IMR-90 (cell line): ENCODE measurements at regions not wholly inside any gene's neighbourhood (a gene's known extent, or its start where the extent isn't known, plus 50 kb on each side); places are given as distances from the start of the nearest gene placed in this dataset.

ENCODE experiments used
- ATAC-seq: fragments of 200-7000 bp; cut with Tn5 transposase; 2 replicates; pipeline ENCODE4 v1.9.1; 2020; ENCODE audit warnings: low read depth, mild to moderate bottlenecking, moderate library complexity
- BruUV-seq: library from RNA; stranded (reverse); fragments of 400-500 nt; replicated peaks from 2 replicates; lab custom pipeline; 2021; lab: Mats Ljungman, UMichigan
- CTCF ChIA-PET: fragments of 300-600 bp; formaldehyde crosslinking; extraction: SDS; loops from one replicate; lab custom pipeline; 2021; ENCODE audit warnings: antibody characterized with exemption; lab: Yijun Ruan, JAX
- POLR2A ChIA-PET: fragments of 300-600 bp; sonication (Branson Sonifier 250); formaldehyde crosslinking; loops from one replicate; lab custom pipeline; 2022; ENCODE audit warnings: antibody characterized with exemption; ENCODE audit not compliant: unreplicated experiment; lab: Charles Lee
- DNase-seq: peaks from one replicate; pipeline ENCODE4 v3.0.0; 2013
- H2AFZ ChIP-seq: replicated peaks from 2 replicates; pipeline ENCODE3; 2013; ENCODE audit warnings: low read length, mild to moderate bottlenecking; ENCODE audit not compliant: poor library complexity
- H2AK5ac ChIP-seq: 2 replicates; pipeline ENCODE4 v1.6.1; 2013; ENCODE audit warnings: low read depth, low read length, inconsistent platforms
- H2AK9ac ChIP-seq: replicated peaks from 2 replicates; pipeline ENCODE3; 2013; ENCODE audit warnings: mild to moderate bottlenecking, low read depth, low read length, moderate library complexity; ENCODE audit not compliant: poor library complexity
- H2BK120ac ChIP-seq: 2 replicates; pipeline ENCODE4 v1.6.1; 2013; ENCODE audit warnings: low read depth, low read length, inconsistent platforms
- H2BK15ac ChIP-seq: 3 replicates; pipeline ENCODE4 v1.6.1; 2013; ENCODE audit warnings: low read depth, low read length, inconsistent platforms
- H2BK20ac ChIP-seq: 2 replicates; pipeline ENCODE4 v1.6.1; 2013; ENCODE audit warnings: low read depth, mild to moderate bottlenecking, inconsistent platforms, low read length, moderate library complexity
- H2BK5ac ChIP-seq: 2 replicates; pipeline ENCODE4 v1.6.1; 2013; ENCODE audit warnings: mild to moderate bottlenecking, low read depth, low read length, inconsistent platforms; ENCODE audit not compliant: poor library complexity, severe bottlenecking
- H3K14ac ChIP-seq: replicated peaks from 2 replicates; pipeline ENCODE4 v1.6.1; 2013; ENCODE audit warnings: low read depth, low read length, inconsistent platforms
- H3K18ac ChIP-seq: 2 replicates; pipeline ENCODE4 v1.6.1; 2013; ENCODE audit warnings: low read depth, low read length, control low read depth
- H3K23ac ChIP-seq: 2 replicates; pipeline ENCODE4 v1.6.1; 2013; ENCODE audit warnings: low read depth, low read length, inconsistent platforms
- H3K27ac ChIP-seq: 2 replicates; pipeline ENCODE4 v1.5.1; 2013; ENCODE audit warnings: mild to moderate bottlenecking, control low read depth, low read length; ENCODE audit not compliant: insufficient read depth
- H3K27me3 ChIP-seq: 2 replicates; pipeline ENCODE4 v1.6.1; 2013; ENCODE audit warnings: low read length; ENCODE audit not compliant: control insufficient read depth, insufficient read depth
- H3K36me3 ChIP-seq: 2 replicates; pipeline ENCODE4 v1.6.1; 2013; ENCODE audit warnings: low read length, mixed read lengths; ENCODE audit not compliant: control insufficient read depth, insufficient read depth
- H3K4ac ChIP-seq: 2 replicates; pipeline ENCODE4 v1.6.1; 2013; ENCODE audit warnings: low read depth, low read length, inconsistent platforms
- H3K4me1 ChIP-seq: 2 replicates; pipeline ENCODE4 v1.6.1; 2013; ENCODE audit warnings: low read length, mixed read lengths; ENCODE audit not compliant: control insufficient read depth, insufficient read depth
- H3K4me2 ChIP-seq: 2 replicates; pipeline ENCODE4 v1.6.1; 2013; ENCODE audit warnings: low read depth, mild to moderate bottlenecking, control low read depth, low read length, moderate library complexity
- H3K4me3 ChIP-seq: 2 replicates; pipeline ENCODE4 v1.5.1; 2013; ENCODE audit warnings: low read depth, mild to moderate bottlenecking, control low read depth, low read length, moderate library complexity; ENCODE audit not compliant: insufficient read depth
- H3K56ac ChIP-seq: 2 replicates; pipeline ENCODE4 v1.6.1; 2013; ENCODE audit warnings: low read length, inconsistent platforms; ENCODE audit not compliant: insufficient read depth; ENCODE audit errors: extremely low read depth
- H3K79me1 ChIP-seq, 2 experiments: 2 replicates each; pipeline ENCODE4 v1.6.1; 2013; ENCODE audit warnings: low read length in 2 of 2, inconsistent platforms in 1 of 2, low read depth in 1 of 2
- H3K9ac ChIP-seq: 2 replicates; pipeline ENCODE4 v1.6.1; 2013; ENCODE audit warnings: low read depth, low read length, control low read depth
- H3K9me1 ChIP-seq: 2 replicates; pipeline ENCODE4 v1.6.1; 2013; ENCODE audit warnings: low read length, inconsistent platforms; ENCODE audit not compliant: insufficient read depth
- H3K9me3 ChIP-seq: 2 replicates; pipeline ENCODE4 v1.6.1; 2013; ENCODE audit warnings: low read length; ENCODE audit not compliant: control insufficient read depth, insufficient read depth
- H4K20me1 ChIP-seq: 2 replicates; pipeline ENCODE4 v1.6.1; 2013; ENCODE audit warnings: low read length, inconsistent platforms; ENCODE audit not compliant: insufficient read depth
- H4K5ac ChIP-seq: 2 replicates; pipeline ENCODE4 v1.6.1; 2013; ENCODE audit warnings: mild to moderate bottlenecking, low read depth, low read length, control low read depth
- H4K8ac ChIP-seq, 2 experiments: 2 replicates each; pipeline ENCODE4 v1.6.1; 2013; ENCODE audit warnings: low read depth in 2 of 2, low read length in 2 of 2, control low read depth in 1 of 2, inconsistent platforms in 1 of 2
- H4K91ac ChIP-seq: 2 replicates; pipeline ENCODE4 v1.6.1; 2013; ENCODE audit warnings: low read depth, low read length, inconsistent platforms; ENCODE audit not compliant: insufficient read depth
- BHLHE40 ChIP-seq: fragments of 150-350 bp; IDR thresholded peaks from 2 replicates; pipeline ENCODE4 v1.6.1; 2016; ENCODE audit warnings: mild to moderate bottlenecking, low read depth, low read length
- CHD1 ChIP-seq: IDR thresholded peaks from 2 replicates; pipeline ENCODE4 v1.6.1; 2012; ENCODE audit warnings: low read depth, low read length, improper control_type of control experiment
- CTCF ChIP-seq: conservative IDR thresholded peaks from 2 replicates; pipeline ENCODE4 v1.5.1; 2012; ENCODE audit warnings: mild to moderate bottlenecking, low read depth, low read length, improper control_type of control experiment
- ELK1 ChIP-seq: fragments of 150-350 bp; IDR thresholded peaks from 2 replicates; pipeline ENCODE4 v1.6.1; 2016; ENCODE audit warnings: low read depth, mild to moderate bottlenecking, low read length, moderate library complexity, borderline replicate concordance
- FOS ChIP-seq: fragments of 150-350 bp; IDR thresholded peaks from 2 replicates; pipeline ENCODE4 v1.6.1; 2016; ENCODE audit warnings: low read depth, low read length
- MAFK ChIP-seq: IDR thresholded peaks from 2 replicates; pipeline ENCODE4 v1.6.1; 2012; ENCODE audit warnings: low read depth, low read length, improper control_type of control experiment
- MAZ ChIP-seq: IDR thresholded peaks from 2 replicates; pipeline ENCODE4 v1.6.1; 2012; ENCODE audit warnings: low read depth, mild to moderate bottlenecking, low read length, improper control_type of control experiment, moderate library complexity, borderline replicate concordance
- MXI1 ChIP-seq: IDR thresholded peaks from 2 replicates; pipeline ENCODE4 v1.6.1; 2012; ENCODE audit warnings: low read depth, mild to moderate bottlenecking, low read length, moderate library complexity, borderline replicate concordance
- POLR2A ChIP-seq: IDR thresholded peaks from 2 replicates; pipeline ENCODE4 v1.6.1; 2012; ENCODE audit warnings: mild to moderate bottlenecking, low read depth, low read length
- RAD21 ChIP-seq: IDR thresholded peaks from 2 replicates; pipeline ENCODE4 v1.6.1; 2012; ENCODE audit warnings: low read length, improper control_type of control experiment
- RCOR1 ChIP-seq: IDR thresholded peaks from 2 replicates; pipeline ENCODE4 v1.6.1; 2012; ENCODE audit warnings: mild to moderate bottlenecking, low read length, improper control_type of control experiment; ENCODE audit not compliant: insufficient replicate concordance
- RFX5 ChIP-seq: IDR thresholded peaks from 2 replicates; pipeline ENCODE4 v1.8.0; 2012; ENCODE audit warnings: low read depth, mild to moderate bottlenecking, low read length, moderate library complexity
- SMC3 ChIP-seq: fragments of 150-350 bp; IDR thresholded peaks from 2 replicates; pipeline ENCODE4 v1.6.1; 2016; ENCODE audit warnings: low read depth, mild to moderate bottlenecking, antibody characterized with exemption, low read length, moderate library complexity
- dilution Hi-C: fragments of 300-500 bp; cut with HindIII; formaldehyde crosslinking; loops from one replicate; pipeline ENCODE4 v1.14.3; 2018; ENCODE audit warnings: low sequenced_read_pairs; ENCODE audit not compliant: unreplicated experiment
- in situ Hi-C: fragments of 300-500 bp; cut with MboI; formaldehyde crosslinking; loops from 3 replicates; pipeline ENCODE4 v1.14.3; 2019; ENCODE audit warnings: low sequenced_read_pairs, inconsistent platforms, mixed read lengths
- intact Hi-C: fragments of 100-400 bp; cut with micrococcal nuclease; formaldehyde crosslinking; loops from 2 replicates; pipeline ENCODE4 v1.10.0; 2022

- no peaks in the 10 kb centered on the region for H3K36me3 ChIP-seq
- in situ Hi-C loops, result no loop called here
- H3K9me3 ChIP-seq, result 0 out of 2 replicates have a peak, but pooled peaks cover 3% of the 10 kb centered on the region
- no peak for DNase-seq
- H2BK20ac ChIP-seq, result no peak overlapping the region
- no peak overlapping the region for H2BK15ac ChIP-seq
- H4K5ac ChIP-seq, result no peak overlapping the region
- dilution Hi-C loops, result no loop called here
- no peak overlapping the region for H2BK5ac ChIP-seq
- BruUV-seq, result no TSS peak
- CTCF ChIA-PET, result no interaction called here
- H3K18ac ChIP-seq, result no peak overlapping the region
- ATAC-seq, result no peak
- H2AFZ ChIP-seq, result no peak overlapping the region
- H3K27ac ChIP-seq, result no peak overlapping the region
- H3K4ac ChIP-seq, result no peak overlapping the region
- H3K4me2 ChIP-seq, result no peak overlapping the region
- no peak overlapping the region for H3K14ac ChIP-seq
- H3K4me3 ChIP-seq, result no peak overlapping the region
- H4K91ac ChIP-seq, result no peak overlapping the region
- no peaks in the 10 kb centered on the region for H3K79me1 ChIP-seq
- no peaks in the 10 kb centered on the region for H4K20me1 ChIP-seq
- no peaks in the 10 kb centered on the region for H3K27me3 ChIP-seq
- no peaks in the 10 kb centered on the region for H3K4me1 ChIP-seq
- TF ChIP-seq ELK1, result no peak
- TF ChIP-seq FOS, result no peak
- no peak for TF ChIP-seq CHD1
- no peak for TF ChIP-seq MAZ
- no peak for TF ChIP-seq RAD21
- TF ChIP-seq MXI1, result no peak
- no peak for TF ChIP-seq BHLHE40
- TF ChIP-seq CTCF, result no peak
- no peak for TF ChIP-seq RFX5
- TF ChIP-seq RCOR1, result no peak
- no peak for TF ChIP-seq SMC3
- no peak for TF ChIP-seq POLR2A
- no peak for TF ChIP-seq MAFK
- no peak overlapping the region for H3K56ac ChIP-seq
- H2BK120ac ChIP-seq, result no peak overlapping the region
- POLR2A ChIA-PET, result no interaction called here
- H2AK9ac ChIP-seq, result no peak overlapping the region
- no peak overlapping the region for H4K8ac ChIP-seq
- no peak overlapping the region for H3K23ac ChIP-seq
- H3K9me1 ChIP-seq, result no peaks in the 10 kb centered on the region
- H3K9ac ChIP-seq, result no peak overlapping the region
- no peak overlapping the region for H2AK5ac ChIP-seq
- intact Hi-C loops, result no loop called here
Observed at GRCh38 chr3:22581007-22581406, 622.1 kb upstream of the UBE2E2 start.
